ENCODE measurements at regions not wholly inside any gene's neighbourhood (a gene's known extent, or its start where the extent isn't known, plus 50 kb on each side); places are given as distances from the start of the nearest gene placed in this dataset.

DNA sequence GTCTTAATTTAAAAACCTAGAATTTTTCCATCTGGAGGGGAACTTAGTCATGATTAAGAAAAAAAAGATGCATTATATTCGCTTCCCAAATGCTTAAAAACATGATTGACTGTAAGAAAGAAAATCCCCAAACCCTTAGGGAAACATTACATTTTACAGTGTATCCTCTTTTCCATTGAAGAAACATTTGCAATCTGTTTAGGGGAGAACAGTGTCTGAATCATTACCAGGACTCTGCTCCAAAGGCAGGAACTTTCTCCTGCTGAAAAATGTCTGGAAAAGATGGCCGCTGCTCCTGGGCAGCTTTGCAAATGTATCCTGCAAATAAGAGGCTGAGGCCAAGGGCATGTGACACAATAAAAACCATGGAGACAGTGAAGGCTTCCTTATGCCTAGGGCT lies 173.7 kb downstream of the BUB3 start:
- H3K36me3 ChIP-seq = no peaks in the 10 kb centered on the region
- H3K4me3 ChIP-seq = no peak overlapping the region
- TF ChIP-seq POLR2AphosphoS5 (IDR thresholded peaks at IDR 0.05) = no peak
- TF ChIP-seq CTCF (IDR thresholded peaks at IDR 0.05) = no peak
- TF ChIP-seq POLR2A (IDR thresholded peaks at IDR 0.05) = no peak
- TF ChIP-seq EP300 (IDR thresholded peaks at IDR 0.05) = no peak
- H3K27ac ChIP-seq = no peak overlapping the region
- intact Hi-C loops (cut with DNase I) = no loop called here
- no peak for DNase-seq
- no peaks in the 10 kb centered on the region for H3K4me1 ChIP-seq
- no peaks in the 10 kb centered on the region for H3K27me3 ChIP-seq
- WGBS, 2 donors = 76 to 85% methylated on average over 2 of the region's 2 CpGs
- H3K9me3 ChIP-seq = no peaks in the 10 kb centered on the region

- Histone ChIP-seq H3K27ac (no peak overlapping the region), H3K27me3 (no peaks in the 10 kb centered on the region), H3K36me3 (no peaks in the 10 kb centered on the region), H3K4me3 (no peak overlapping the region), H3K4me1 (no peaks in the 10 kb centered on the region), H3K9me3 (no peaks in the 10 kb centered on the region)
- WGBS, 2 donors = 48 to 65% methylated on average over 4 of the region's 4 CpGs
- TF ChIP-seq CTCF (IDR thresholded peaks at IDR 0.05) (no peak), POLR2A (IDR thresholded peaks at IDR 0.05) (no peak), EP300 (IDR thresholded peaks at IDR 0.05) (no peak), POLR2AphosphoS5 (IDR thresholded peaks at IDR 0.05) (no peak)
- intact Hi-C loops (cut with DNase I) = no loop called here
- DNase-seq = no peak
Measured at GRCh38 chr10:123331438-123331837, 177.2 kb downstream of the BUB3 start.

GRCh38 chr10:123346581-123346980 lies 192.4 kb downstream of the BUB3 start:
- DNase-seq = no peak
- Histone ChIP-seq H3K4me3 (no peak overlapping the region), H3K27ac (no peak overlapping the region), H3K27me3 (no peaks in the 10 kb centered on the region), H3K36me3 (no peaks in the 10 kb centered on the region), H3K9me3 (no peaks in the 10 kb centered on the region), H3K4me1 (no peaks in the 10 kb centered on the region)
- TF ChIP-seq CTCF (IDR thresholded peaks at IDR 0.05) (no peak), POLR2A (IDR thresholded peaks at IDR 0.05) (no peak), POLR2AphosphoS5 (IDR thresholded peaks at IDR 0.05) (no peak), EP300 (IDR thresholded peaks at IDR 0.05) (no peak)
- intact Hi-C loops (cut with DNase I) = no loop called here
- WGBS, 2 donors = 81 to 91% methylated on average over 1 of the region's 1 CpG

DNA sequence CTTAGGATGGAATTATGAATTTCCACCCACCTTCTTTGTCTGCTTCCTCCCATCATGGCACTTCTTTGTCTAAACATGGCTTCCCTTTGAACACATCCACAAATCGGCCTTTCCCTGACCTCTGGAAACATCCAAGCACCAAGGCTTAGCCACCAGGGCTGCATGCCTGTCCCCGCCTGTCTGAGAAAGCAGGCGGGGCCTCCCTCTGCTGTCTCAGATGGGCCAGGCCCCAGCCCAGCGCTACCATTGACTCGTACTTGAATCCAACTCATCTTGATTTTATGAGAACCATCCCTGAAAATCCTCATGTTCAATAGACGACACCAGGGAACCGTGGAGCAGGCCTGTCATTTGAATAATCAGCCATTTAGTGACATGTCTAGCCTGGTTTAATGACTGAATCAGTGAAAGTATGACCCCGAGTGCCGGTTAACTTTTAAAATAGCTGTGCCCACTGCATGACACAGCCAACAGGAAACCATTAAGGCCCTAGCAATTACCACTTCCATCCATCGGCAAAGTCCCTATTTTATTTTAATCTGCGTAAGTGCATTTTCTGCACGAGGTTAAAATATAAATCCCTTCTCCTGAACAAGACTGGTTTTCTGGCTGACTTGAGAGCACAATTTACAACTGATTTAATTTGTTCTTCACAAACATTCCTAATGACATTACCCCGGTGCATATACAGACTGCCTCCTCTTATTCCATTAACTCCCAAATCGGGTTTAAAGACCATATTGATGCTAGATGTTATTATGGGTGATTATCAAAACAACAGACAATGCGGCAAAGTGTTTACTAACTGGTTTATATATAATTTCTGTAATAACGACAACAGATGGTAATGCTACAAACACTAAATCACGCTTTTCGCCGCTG lies 194.7 kb downstream of the BUB3 start:
- no peaks in the 10 kb centered on the region for H3K27me3 ChIP-seq
- TF ChIP-seq POLR2AphosphoS5 (IDR thresholded peaks at IDR 0.05) (no peak), POLR2A (IDR thresholded peaks at IDR 0.05) (no peak)
- whole genome bisulfite sequencing, 2 donors = 86 to 87% methylated on average over 19 of the region's 19 CpGs
- no peaks in the 10 kb centered on the region for H3K36me3 ChIP-seq
- H3K4me3 ChIP-seq = no peak overlapping the region
- intact Hi-C loops (cut with DNase I) = no loop called here
- no peak for DNase-seq
- no peak overlapping the region for H3K27ac ChIP-seq
- H3K4me1 ChIP-seq = no peaks in the 10 kb centered on the region
- no peaks in the 10 kb centered on the region for H3K9me3 ChIP-seq

- H3K27me3 ChIP-seq = no peaks in the 10 kb centered on the region
- H3K4me1 ChIP-seq = no peaks in the 10 kb centered on the region
- intact Hi-C loops (cut with DNase I) = loop anchor here (2.0 kb wide), 1 partner anchor 53 kb away; no protein-coding TSS in a partner anchor
- H3K27ac ChIP-seq = no peak overlapping the region
- no peak for TF ChIP-seq EP300 (IDR thresholded peaks at IDR 0.05)
- H3K4me3 ChIP-seq = no peak overlapping the region
- H3K9me3 ChIP-seq = no peaks in the 10 kb centered on the region
- no peak for DNase-seq
- H3K36me3 ChIP-seq = no peaks in the 10 kb centered on the region
- 79 to 86% methylated on average over 17 of the region's 17 CpGs for WGBS, 2 donors
Measured at GRCh38 chr10:123351715-123352114, 197.5 kb downstream of the BUB3 start.

All from sigmoid colon (tissue), 6 donors.